Caco-2 (cell line): ENCODE measurements at regions not wholly inside any gene's neighbourhood (a gene's known extent, or its start where the extent isn't known, plus 50 kb on each side); places are given as distances from the start of the nearest gene placed in this dataset.

Experiments
- BruUV-seq: library from RNA; stranded (reverse); fragments of 400-500 nt; replicated peaks from 2 replicates; lab custom pipeline; 2021; lab: Mats Ljungman, UMichigan
- CTCF ChIA-PET: fragments of 300-600 bp; sonication (Branson Sonifier 250); formaldehyde crosslinking; loops from one replicate; lab custom pipeline; 2022; ENCODE audit warnings: antibody characterized with exemption; lab: Charles Lee
- POLR2A ChIA-PET: fragments of 300-600 bp; sonication (Branson Sonifier 250); formaldehyde crosslinking; loops from one replicate; lab custom pipeline; 2022; ENCODE audit warnings: antibody characterized with exemption; lab: Charles Lee
- DNase-seq, 2 experiments: peaks; one replicate each; pipeline versions ENCODE4 v3.0.0 to v3.0.0-alpha.2; 2020 to 2022
- H3K27me3 ChIP-seq: replicated peaks from 2 replicates; pipeline ENCODE4 v1.6.0; 2011; ENCODE audit warnings: low read length; ENCODE audit not compliant: control insufficient read depth, insufficient read depth
- H3K36me3 ChIP-seq: 2 replicates; pipeline ENCODE4 v1.5.1; 2011; ENCODE audit warnings: low read length; ENCODE audit not compliant: control insufficient read depth, insufficient read depth
- H3K4me1 ChIP-seq: fragments of 250-450 bp; sonication (Bioruptor Pico); 2 replicates; pipeline ENCODE4 v1.5.1; 2020; ENCODE audit warnings: mild to moderate bottlenecking
- H3K4me3 ChIP-seq: 2 replicates; pipeline ENCODE4 v1.5.1; 2011; ENCODE audit warnings: low read depth, mild to moderate bottlenecking, control low read depth, low read length
- H3K9me3 ChIP-seq: fragments of 250-450 bp; sonication (Bioruptor Pico); 2 replicates; pipeline ENCODE4 v1.5.1; 2020; ENCODE audit warnings: mild to moderate bottlenecking, moderate library complexity
- H3K27ac Mint-ChIP-seq: one replicate; pipeline ENCODE4 v1.8.0; 2022; ENCODE audit warnings: mixed read lengths; ENCODE audit not compliant: unreplicated experiment
- H3K27me3 Mint-ChIP-seq: one replicate; pipeline ENCODE4 v1.8.0; 2022; ENCODE audit warnings: mixed read lengths; ENCODE audit not compliant: insufficient read depth, unreplicated experiment
- H3K36me3 Mint-ChIP-seq: one replicate; pipeline ENCODE4 v1.8.0; 2022; ENCODE audit warnings: mild to moderate bottlenecking, mixed read lengths; ENCODE audit not compliant: insufficient read depth, unreplicated experiment
- H3K4me1 Mint-ChIP-seq: one replicate; pipeline ENCODE4 v1.8.0; 2022; ENCODE audit warnings: low read depth, mixed read lengths; ENCODE audit not compliant: unreplicated experiment
- H3K4me3 Mint-ChIP-seq: one replicate; pipeline ENCODE4 v1.8.0; 2022; ENCODE audit warnings: mild to moderate bottlenecking, moderate library complexity, mixed read lengths; ENCODE audit not compliant: unreplicated experiment
- H3K9me3 Mint-ChIP-seq: one replicate; pipeline ENCODE4 v1.8.0; 2022; ENCODE audit warnings: mixed read lengths; ENCODE audit not compliant: unreplicated experiment
- CTCF ChIP-seq, 2 experiments: fragments of 200-600 bp in 1 of 2; IDR thresholded peaks; 1 replicate in 1 of 2; 2 replicates in 1 of 2; pipeline versions ENCODE4 v1.5.1 to v1.8.0; 2011 to 2022; ENCODE audit warnings: antibody characterized with exemption in 1 of 2, control low read depth in 1 of 2, inconsistent platforms in 1 of 2, low read depth in 1 of 2, low read length in 1 of 2, mild to moderate bottlenecking in 1 of 2, moderate library complexity in 1 of 2; ENCODE audit not compliant: insufficient read depth in 1 of 2, severe bottlenecking in 1 of 2, unreplicated experiment in 1 of 2
- intact Hi-C: fragments of 100-400 bp; cut with micrococcal nuclease; formaldehyde crosslinking; loops from one replicate; pipeline ENCODE4 v1.10.0; 2022; ENCODE audit not compliant: unreplicated experiment

DNA sequence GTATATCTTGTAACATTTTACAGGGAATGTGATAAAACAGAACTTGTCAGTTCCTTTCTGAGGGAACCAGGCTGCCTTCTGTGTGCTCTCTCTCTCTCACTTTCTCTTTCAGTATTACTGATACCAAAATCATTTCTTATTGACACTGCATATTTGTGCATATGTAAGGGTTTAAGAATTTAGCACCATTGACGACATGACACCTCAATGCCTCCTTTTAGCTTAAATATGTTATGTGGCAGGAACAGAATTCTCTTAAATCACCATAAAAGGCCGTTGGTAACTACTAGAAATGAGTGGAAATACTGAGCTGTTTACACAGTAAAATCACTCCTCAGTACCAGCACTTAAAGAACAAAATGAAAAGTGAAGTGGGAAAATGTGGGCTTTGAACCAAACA lies 457.7 kb upstream of the SYT1 start:
- intact Hi-C loops: no loop called here
- Mint-ChIP-seq H3K4me3 (no peak overlapping the region), H3K36me3 (no peaks in the 10 kb centered on the region), H3K27ac (no peak overlapping the region), H3K9me3 (no peaks in the 10 kb centered on the region), H3K4me1 (no peaks in the 10 kb centered on the region), H3K27me3 (no peaks in the 10 kb centered on the region)
- Histone ChIP-seq H3K4me1 (no peaks in the 10 kb centered on the region), H3K4me3 (no peak overlapping the region), H3K36me3 (no peaks in the 10 kb centered on the region), H3K9me3 (no peaks in the 10 kb centered on the region), H3K27me3 (no peaks in the 10 kb centered on the region)
- no peak for TF ChIP-seq CTCF (IDR thresholded peaks at IDR 0.05; ENCODE audit: insufficient read depth in 1 of 2, low read depth in 1 of 2, low read length in 1 of 2, severe bottlenecking in 1 of 2, unreplicated experiment in 1 of 2)
- DNase-seq: no peak
- CTCF ChIA-PET: no interaction called here
- BruUV-seq: no TSS peak
- POLR2A ChIA-PET: no interaction called here

- Histone ChIP-seq H3K36me3 (no peaks in the 10 kb centered on the region), H3K4me1 (no peaks in the 10 kb centered on the region), H3K27me3 (no peaks in the 10 kb centered on the region), H3K9me3 (no peaks in the 10 kb centered on the region), H3K4me3 (no peak overlapping the region)
- H3K9me3 Mint-ChIP-seq: no peaks in the 10 kb centered on the region
- H3K27me3 Mint-ChIP-seq: no peaks in the 10 kb centered on the region
- ChIA-PET POLR2A (no interaction called here), CTCF (no interaction called here)
- no peaks in the 10 kb centered on the region for H3K4me1 Mint-ChIP-seq
- TF ChIP-seq CTCF (IDR thresholded peaks at IDR 0.05; ENCODE audit: insufficient read depth in 1 of 2, low read depth in 1 of 2, low read length in 1 of 2, severe bottlenecking in 1 of 2, unreplicated experiment in 1 of 2): no peak
- no peak overlapping the region for H3K27ac Mint-ChIP-seq
- DNase-seq: no peak
- no peaks in the 10 kb centered on the region for H3K36me3 Mint-ChIP-seq
- intact Hi-C loops: no loop called here
- no TSS peak for BruUV-seq
- no peak overlapping the region for H3K4me3 Mint-ChIP-seq
Observed at GRCh38 chr12:78407722-78408121, 456.9 kb upstream of the SYT1 start.

DNA sequence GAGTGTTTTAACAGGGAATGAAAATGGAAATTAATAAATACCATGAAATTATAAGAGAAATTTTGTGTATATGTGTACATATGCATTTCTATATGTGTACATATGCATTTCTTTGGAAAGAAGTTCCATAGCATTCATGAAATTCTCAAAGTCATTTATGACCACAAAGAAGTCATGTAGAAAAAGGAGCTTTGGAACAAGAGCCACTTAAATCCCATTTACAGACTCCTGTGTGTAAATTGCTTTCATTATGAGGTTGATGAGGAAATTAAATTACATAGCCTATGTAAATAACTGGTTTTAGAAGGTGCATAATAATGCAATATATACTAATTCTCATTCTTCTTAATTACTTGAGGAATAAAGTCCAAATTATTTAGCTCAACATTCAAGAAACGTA lies 450.5 kb upstream of the SYT1 start:
- H3K9me3 Mint-ChIP-seq: no peaks in the 10 kb centered on the region
- H3K36me3 Mint-ChIP-seq: no peaks in the 10 kb centered on the region
- DNase-seq: no peak
- Histone ChIP-seq H3K4me3 (no peak overlapping the region), H3K4me1 (no peaks in the 10 kb centered on the region), H3K36me3 (no peaks in the 10 kb centered on the region), H3K9me3 (no peaks in the 10 kb centered on the region), H3K27me3 (no peaks in the 10 kb centered on the region)
- intact Hi-C loops: no loop called here
- TF ChIP-seq CTCF (IDR thresholded peaks at IDR 0.05; ENCODE audit: insufficient read depth in 1 of 2, low read depth in 1 of 2, low read length in 1 of 2, severe bottlenecking in 1 of 2, unreplicated experiment in 1 of 2): no peak
- no TSS peak for BruUV-seq
- ChIA-PET CTCF (no interaction called here), POLR2A (no interaction called here)
- H3K27me3 Mint-ChIP-seq: peaks cover 3% of the 10 kb centered on the region
- H3K4me1 Mint-ChIP-seq: no peaks in the 10 kb centered on the region
- no peak overlapping the region for H3K27ac Mint-ChIP-seq
- H3K4me3 Mint-ChIP-seq: no peak overlapping the region
